Adipocyte (in vitro differentiated cells): ENCODE measurements at regions not wholly inside any gene's neighbourhood (a gene's known extent, or its start where the extent isn't known, plus 50 kb on each side); places are given as distances from the start of the nearest gene placed in this dataset.
"Not testable (repeated sequence)": the region's sequence is repeated elsewhere in the genome, so short reads cannot be mapped to it uniquely, and the experiment has no call there.

Experiments used
- DNase-seq: peaks from one replicate; pipeline ENCODE4 v3.0.0-alpha.2; 2015; ENCODE audit warnings: low read depth
- H3K27me3 ChIP-seq: replicated peaks from 2 replicates; pipeline ENCODE4 v1.7.0; 2013; ENCODE audit warnings: mild to moderate bottlenecking, low read length, moderate library complexity; ENCODE audit not compliant: control insufficient read depth, insufficient read depth
- H3K36me3 ChIP-seq: 2 replicates; pipeline ENCODE4 v1.7.0; 2013; ENCODE audit warnings: low read length, mild to moderate bottlenecking, moderate library complexity; ENCODE audit not compliant: control insufficient read depth, insufficient read depth, severe bottlenecking
- H3K4me1 ChIP-seq: 2 replicates; pipeline ENCODE4 v1.7.0; 2013; ENCODE audit warnings: mild to moderate bottlenecking, low read length, moderate library complexity; ENCODE audit not compliant: control insufficient read depth, insufficient read depth
- H3K4me3 ChIP-seq: 2 replicates; pipeline ENCODE4 v1.7.0; 2013; ENCODE audit warnings: mild to moderate bottlenecking, low read length, moderate library complexity
- H3K9ac ChIP-seq: 2 replicates; pipeline ENCODE4 v1.7.0; 2013; ENCODE audit warnings: mild to moderate bottlenecking, low read length, moderate library complexity
- H3K9me3 ChIP-seq: 2 replicates; pipeline ENCODE4 v1.7.0; 2013; ENCODE audit warnings: mild to moderate bottlenecking, low read length, moderate library complexity; ENCODE audit not compliant: control insufficient read depth

DNA sequence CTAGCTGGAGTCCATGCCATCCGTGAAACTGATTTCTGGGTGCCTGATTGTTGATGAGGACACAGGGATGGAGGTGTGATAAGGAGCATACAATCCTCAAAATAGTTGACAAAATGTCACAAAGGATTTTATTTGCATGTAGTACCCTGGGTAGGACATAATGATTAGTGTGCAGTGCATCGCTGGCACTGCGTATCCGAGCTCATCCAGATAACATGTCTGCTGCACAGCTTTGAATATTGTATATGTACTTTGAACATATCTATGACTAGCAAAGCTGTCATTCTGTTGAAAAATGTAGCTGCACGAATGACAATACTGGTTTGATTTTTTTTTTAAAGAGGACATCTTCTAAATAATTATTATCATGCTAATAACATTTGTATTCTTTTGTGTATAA, 529.7 kb upstream of the FANCL start:
- Histone ChIP-seq H3K36me3 (no peaks in the 10 kb centered on the region), H3K9me3 (no peaks in the 10 kb centered on the region), H3K27me3 (peaks cover 5% of the 10 kb centered on the region), H3K9ac (no peak overlapping the region), H3K4me1 (no peaks in the 10 kb centered on the region), H3K4me3 (no peak overlapping the region)
- DNase-seq = no peak

GRCh38 chr2:58769864-58770234, 528.7 kb upstream of the FANCL start:
- Histone ChIP-seq H3K4me3 (no peak overlapping the region), H3K27me3 (peaks cover 5% of the 10 kb centered on the region), H3K4me1 (no peaks in the 10 kb centered on the region), H3K36me3 (no peaks in the 10 kb centered on the region), H3K9ac (no peak overlapping the region), H3K9me3 (no peaks in the 10 kb centered on the region)
- DNase-seq = no peak

GRCh38 chr2:58769111-58769863, 528.2 kb upstream of the FANCL start:
- H3K36me3 ChIP-seq = no peaks in the 10 kb centered on the region
- H3K27me3 ChIP-seq = peaks cover 5% of the 10 kb centered on the region
- no peak overlapping the region for H3K4me3 ChIP-seq
- DNase-seq = no peak
- H3K4me1 ChIP-seq = no peaks in the 10 kb centered on the region
- no peak overlapping the region for H3K9ac ChIP-seq
- H3K9me3 ChIP-seq = no peaks in the 10 kb centered on the region

DNA sequence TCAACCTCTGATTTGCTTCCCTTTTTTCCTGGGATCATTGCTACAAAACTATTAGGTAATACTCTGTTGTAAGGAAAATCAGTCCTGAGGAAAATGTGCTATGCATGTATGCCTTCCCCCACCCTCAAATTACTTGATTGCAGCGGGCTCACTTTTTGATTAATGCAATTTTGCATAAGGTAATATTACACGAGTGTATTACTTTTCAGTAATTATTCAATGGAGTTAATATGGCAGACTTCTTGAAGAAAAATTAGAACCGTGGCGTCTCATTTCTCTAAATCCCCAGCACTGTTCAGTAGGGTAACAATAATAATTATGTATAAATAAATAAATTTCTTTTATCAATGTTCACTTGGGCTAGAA, 527.6 kb upstream of the FANCL start:
- Histone ChIP-seq H3K27me3 (peaks cover 5% of the 10 kb centered on the region), H3K9me3 (no peaks in the 10 kb centered on the region), H3K9ac (no peak overlapping the region), H3K36me3 (no peaks in the 10 kb centered on the region), H3K4me3 (no peak overlapping the region), H3K4me1 (no peaks in the 10 kb centered on the region)
- DNase-seq = no peak

DNA sequence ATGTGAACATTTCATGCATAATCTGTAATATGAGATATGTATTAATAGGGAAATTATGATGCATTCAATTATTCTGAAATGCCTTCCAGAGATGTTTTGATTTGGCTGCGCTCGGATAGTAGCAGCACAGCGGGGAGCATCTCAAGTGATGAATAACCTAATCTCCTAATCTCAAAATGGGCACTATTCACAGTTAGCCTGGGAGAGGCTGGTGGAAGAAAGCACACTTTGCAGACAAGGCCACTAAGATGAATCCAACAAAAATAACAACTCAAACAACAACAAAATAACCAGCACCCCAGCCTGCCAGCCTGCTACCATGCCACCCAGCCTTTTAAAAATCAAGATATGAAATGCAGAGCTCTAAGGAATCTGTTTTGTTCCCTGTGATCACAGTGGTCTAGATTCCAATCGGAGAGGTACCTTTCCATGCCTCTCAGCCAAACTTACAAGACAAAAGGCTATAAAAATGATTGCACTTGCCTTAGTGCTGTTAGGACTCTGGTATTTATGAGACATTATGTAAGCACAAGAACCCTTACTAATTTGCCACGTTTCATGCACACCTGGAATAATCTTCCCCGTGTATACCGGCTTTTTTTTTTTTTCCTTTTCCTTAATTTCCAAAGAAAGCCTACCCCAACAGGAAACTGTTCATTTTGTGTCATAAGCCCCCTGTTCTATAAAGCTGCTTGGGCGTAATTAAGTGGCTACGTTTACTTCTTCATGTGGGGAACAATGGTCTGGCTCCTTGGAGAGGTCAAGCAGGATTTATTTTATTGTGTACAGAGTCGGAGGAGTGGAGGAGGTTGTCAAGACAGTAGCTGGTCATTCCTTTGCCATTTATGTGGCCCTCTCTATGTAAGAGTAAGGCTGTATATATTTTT, 526.9 kb upstream of the FANCL start:
- Histone ChIP-seq H3K27me3 (peaks cover 5% of the 10 kb centered on the region), H3K4me3 (no peak overlapping the region), H3K4me1 (no peaks in the 10 kb centered on the region), H3K9ac (no peak overlapping the region), H3K36me3 (no peaks in the 10 kb centered on the region), H3K9me3 (no peaks in the 10 kb centered on the region)
- DNase-seq = no peak

- no peak overlapping the region for H3K4me3 ChIP-seq
- no peak for DNase-seq
- no peaks in the 10 kb centered on the region for H3K4me1 ChIP-seq
- H3K27me3 ChIP-seq = peaks cover 5% of the 10 kb centered on the region
- no peaks in the 10 kb centered on the region for H3K36me3 ChIP-seq
- H3K9ac ChIP-seq = no peak overlapping the region
- H3K9me3 ChIP-seq = no peaks in the 10 kb centered on the region
These were observed 523.4 kb upstream of the FANCL start for GRCh38 chr2:58764338-58765104.

- Histone ChIP-seq H3K4me3 (no peak overlapping the region), H3K27me3 (no peaks in the 10 kb centered on the region), H3K9me3 (no peaks in the 10 kb centered on the region), H3K36me3 (no peaks in the 10 kb centered on the region), H3K9ac (no peak overlapping the region), H3K4me1 (no peaks in the 10 kb centered on the region)
- DNase-seq = peak; percentile 60
These were observed 521.2 kb upstream of the FANCL start for GRCh38 chr2:58762176-58762781.

DNA sequence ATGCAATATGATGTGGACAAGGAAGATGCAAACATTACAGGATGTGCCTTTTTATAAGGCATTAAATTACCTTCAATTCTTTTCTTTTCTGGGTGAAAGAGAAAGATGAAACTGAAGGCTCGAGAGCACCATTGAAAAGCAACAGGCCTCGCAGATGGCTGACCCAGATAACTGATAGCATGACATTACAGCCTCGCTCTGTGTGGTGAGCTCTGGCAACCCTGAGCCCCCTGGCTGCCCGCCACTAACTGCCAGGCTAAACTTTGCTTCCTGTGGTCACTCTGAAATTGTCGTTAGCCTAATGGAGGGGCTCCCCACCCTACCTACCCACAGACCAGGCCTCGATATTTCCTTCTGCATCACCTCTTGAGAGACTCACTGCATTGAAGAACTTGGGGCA, 516.8 kb upstream of the FANCL start:
- no peaks in the 10 kb centered on the region for H3K4me1 ChIP-seq
- H3K9me3 ChIP-seq = no peaks in the 10 kb centered on the region
- no peak for DNase-seq
- H3K36me3 ChIP-seq = no peaks in the 10 kb centered on the region
- no peak overlapping the region for H3K4me3 ChIP-seq
- no peaks in the 10 kb centered on the region for H3K27me3 ChIP-seq
- no peak overlapping the region for H3K9ac ChIP-seq

GRCh38 chr2:58756336-58756735, 515.2 kb upstream of the FANCL start:
- no peak overlapping the region for H3K9ac ChIP-seq
- H3K4me1 ChIP-seq = no peaks in the 10 kb centered on the region
- DNase-seq = no peak

DNA sequence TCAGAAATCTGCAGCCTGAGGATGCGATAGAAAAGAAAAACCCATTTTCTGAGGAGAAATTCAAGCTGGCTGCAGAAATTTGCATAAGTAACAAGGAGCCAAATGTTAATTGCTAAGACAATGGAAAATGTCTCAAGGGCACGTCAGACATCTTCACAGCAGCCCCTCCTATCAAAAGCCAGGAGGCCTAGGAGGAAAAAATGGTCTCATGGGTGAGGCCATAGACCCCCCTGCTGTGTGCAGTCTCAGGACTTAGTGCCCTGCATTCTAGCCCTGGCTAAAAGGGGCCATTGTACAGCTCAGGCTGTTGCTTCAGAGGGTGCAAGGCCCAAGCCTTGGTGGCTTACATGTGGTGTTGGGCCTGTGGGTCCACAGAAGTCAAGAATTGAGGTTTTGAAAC, 511.4 kb upstream of the FANCL start:
- not testable (repeated sequence) for H3K9ac ChIP-seq, H3K4me3 ChIP-seq, DNase-seq, H3K4me1 ChIP-seq, H3K27me3 ChIP-seq, H3K36me3 ChIP-seq, H3K9me3 ChIP-seq

More at GRCh38 chr2:58756336-58756735, 515.2 kb upstream of the FANCL start:
- Histone ChIP-seq H3K4me3 (no peak overlapping the region), H3K36me3 (no peaks in the 10 kb centered on the region), H3K9me3 (no peaks in the 10 kb centered on the region), H3K27me3 (no peaks in the 10 kb centered on the region)

GRCh38 chr2:58751676-58752075, 510.6 kb upstream of the FANCL start:
- DNase-seq, H3K36me3 ChIP-seq, H3K4me1 ChIP-seq, H3K4me3 ChIP-seq, H3K9me3 ChIP-seq, H3K9ac ChIP-seq, H3K27me3 ChIP-seq: not testable (repeated sequence)
